GM18511 (cell line): ENCODE measurements at regions not wholly inside any gene's neighbourhood (a gene's known extent, or its start where the extent isn't known, plus 50 kb on each side); places are given as distances from the start of the nearest gene placed in this dataset.
"Not testable (repeated sequence)": the region's sequence is repeated elsewhere in the genome, so short reads cannot be mapped to it uniquely, and the experiment has no call there.

Experiments used
- ATAC-seq: cut with Tn5 transposase; IDR thresholded peaks from one replicate; pipeline ENCODE4 v1.9.1; 2021; ENCODE audit warnings: mild to moderate bottlenecking, moderate library complexity; ENCODE audit not compliant: unreplicated experiment

DNA sequence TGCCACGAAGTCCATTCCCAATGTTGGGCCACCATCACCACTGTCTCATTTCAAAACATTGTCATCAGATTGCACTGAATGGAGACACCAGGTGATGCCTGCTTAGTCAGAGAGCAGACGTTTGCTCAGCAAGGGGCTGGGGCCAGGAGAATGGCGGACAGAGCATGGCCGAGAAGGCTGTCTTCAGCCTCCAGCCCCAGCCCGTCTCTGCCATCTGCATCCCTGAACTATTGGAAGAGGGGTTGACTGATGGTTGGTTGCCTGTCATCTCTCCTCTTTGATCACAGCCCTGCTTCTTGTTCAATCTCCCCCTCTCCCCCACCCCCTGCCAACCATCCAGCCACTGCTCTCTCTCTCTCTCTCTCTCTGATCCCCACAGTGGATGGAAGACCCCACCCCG lies 140.9 kb downstream of the SHOX start:
- ATAC-seq = no peak

DNA sequence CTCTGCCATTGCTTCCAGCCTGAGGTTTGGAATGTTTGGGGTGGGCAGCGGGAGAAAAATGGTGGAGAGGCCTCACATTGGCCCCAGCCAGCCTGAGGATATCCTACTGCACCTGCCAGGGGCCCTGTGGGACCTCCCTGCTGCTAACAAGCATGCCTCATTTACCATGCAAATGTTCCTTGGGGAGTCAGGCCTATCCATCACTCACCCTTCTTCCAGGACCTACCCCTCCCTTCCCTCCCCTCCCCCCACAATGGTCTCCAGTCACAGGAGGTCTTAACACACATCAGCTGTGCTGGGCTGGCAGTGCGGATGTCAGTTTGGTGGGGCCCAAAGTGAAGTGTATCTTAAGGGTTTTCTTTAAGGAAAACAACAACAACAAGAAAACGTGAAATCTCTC lies 139.2 kb downstream of the SHOX start:
- no peak for ATAC-seq

- ATAC-seq = no peak
These were observed 138.0 kb downstream of the SHOX start for GRCh38 chrX:768596-768995.

GRCh38 chrX:758917-759316 lies 128.3 kb downstream of the SHOX start:
- no peak for ATAC-seq

- ATAC-seq = no peak
These were observed 120.2 kb downstream of the SHOX start for GRCh38 chrX:750812-751211.

GRCh38 chrX:750263-750662 lies 119.7 kb downstream of the SHOX start:
- ATAC-seq = no peak

DNA sequence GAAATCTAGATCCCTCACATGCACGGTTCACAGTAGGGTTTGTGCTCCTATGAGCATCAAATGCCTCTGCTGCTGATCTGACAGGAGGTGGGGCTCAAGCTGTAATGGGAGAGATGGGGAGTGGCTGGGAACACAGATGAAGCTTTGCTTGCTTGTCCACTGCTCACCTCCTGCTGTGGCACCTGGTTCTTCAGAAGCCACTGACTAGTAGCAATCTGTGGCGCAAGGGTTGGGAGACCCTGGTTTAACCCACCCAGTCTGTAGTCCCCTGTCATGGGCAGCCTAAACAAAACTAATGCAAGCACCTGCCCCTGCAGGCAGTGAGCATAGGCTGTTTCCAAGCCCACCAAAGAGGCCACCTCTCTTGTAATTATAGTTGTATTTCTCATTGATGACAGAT lies 116.6 kb downstream of the SHOX start:
- ATAC-seq = no peak

- ATAC-seq = no peak
These were observed 109.0 kb downstream of the SHOX start for GRCh38 chrX:739611-740010.

- ATAC-seq = not testable (repeated sequence)
These were observed 106.4 kb downstream of the SHOX start for GRCh38 chrX:737021-737420.

DNA sequence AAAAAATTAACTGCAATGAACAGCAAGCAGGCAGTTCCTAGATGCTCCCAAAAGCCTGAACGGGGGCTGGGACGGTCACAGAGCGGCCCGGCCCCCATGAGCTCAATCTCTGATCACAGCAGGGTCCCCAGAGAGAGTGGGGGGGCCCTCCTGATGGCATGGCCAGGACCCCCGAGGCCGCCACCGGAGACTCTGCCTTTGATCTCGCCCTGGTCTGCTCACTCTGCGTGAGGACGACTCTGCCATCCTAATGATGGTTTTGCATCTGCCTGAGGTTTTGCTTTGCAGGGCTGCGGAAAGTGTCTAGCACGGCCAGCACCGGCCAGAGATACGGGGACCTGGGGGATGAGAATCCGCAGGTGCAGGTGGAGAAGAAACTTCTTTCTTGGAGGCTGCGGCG lies 103.8 kb downstream of the SHOX start:
- no peak for ATAC-seq

DNA sequence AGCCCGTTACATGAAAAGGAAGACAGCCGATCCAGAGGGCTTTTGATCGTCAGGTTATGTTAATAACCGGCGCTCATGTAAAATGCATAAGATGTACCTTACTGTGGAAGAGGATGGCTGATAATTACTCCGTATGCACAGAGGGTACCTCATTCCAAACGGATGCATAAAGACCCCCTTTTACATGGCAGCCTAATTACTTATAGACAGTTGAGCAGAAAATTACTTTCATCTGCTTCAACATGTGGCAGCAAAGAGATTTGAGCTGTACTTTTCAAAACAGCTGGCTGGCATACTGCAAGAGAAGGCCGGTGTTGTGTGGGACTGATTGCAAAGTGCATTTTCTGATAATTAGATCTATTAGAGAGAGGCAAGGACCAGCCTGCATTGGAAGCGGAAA lies 103.4 kb downstream of the SHOX start:
- ATAC-seq = no peak

GRCh38 chrX:729583-730409 lies 99.2 kb downstream of the SHOX start:
- ATAC-seq = no peak

DNA sequence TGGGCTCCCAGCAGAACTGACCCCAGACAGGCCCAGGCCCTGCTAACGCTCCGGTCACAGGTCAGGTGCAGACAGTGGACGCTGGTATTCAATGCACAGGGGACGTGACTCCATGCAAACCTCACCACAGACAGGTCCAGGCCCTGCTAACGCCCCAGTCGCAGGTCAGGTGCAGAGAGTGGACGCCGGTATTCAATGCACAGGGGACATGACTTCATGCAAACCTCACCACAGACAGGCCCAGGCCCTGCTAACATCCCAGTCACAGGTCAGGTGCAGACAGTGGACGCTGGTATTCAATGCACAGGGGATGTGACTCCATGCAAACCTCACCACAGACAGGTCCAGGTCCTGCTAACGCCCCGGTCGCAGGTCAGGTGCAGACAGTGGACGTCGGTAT lies 98.5 kb downstream of the SHOX start:
- ATAC-seq = not testable (repeated sequence)

- ATAC-seq = not testable (repeated sequence)
These were observed 98.0 kb downstream of the SHOX start for GRCh38 chrX:728639-729038.

DNA sequence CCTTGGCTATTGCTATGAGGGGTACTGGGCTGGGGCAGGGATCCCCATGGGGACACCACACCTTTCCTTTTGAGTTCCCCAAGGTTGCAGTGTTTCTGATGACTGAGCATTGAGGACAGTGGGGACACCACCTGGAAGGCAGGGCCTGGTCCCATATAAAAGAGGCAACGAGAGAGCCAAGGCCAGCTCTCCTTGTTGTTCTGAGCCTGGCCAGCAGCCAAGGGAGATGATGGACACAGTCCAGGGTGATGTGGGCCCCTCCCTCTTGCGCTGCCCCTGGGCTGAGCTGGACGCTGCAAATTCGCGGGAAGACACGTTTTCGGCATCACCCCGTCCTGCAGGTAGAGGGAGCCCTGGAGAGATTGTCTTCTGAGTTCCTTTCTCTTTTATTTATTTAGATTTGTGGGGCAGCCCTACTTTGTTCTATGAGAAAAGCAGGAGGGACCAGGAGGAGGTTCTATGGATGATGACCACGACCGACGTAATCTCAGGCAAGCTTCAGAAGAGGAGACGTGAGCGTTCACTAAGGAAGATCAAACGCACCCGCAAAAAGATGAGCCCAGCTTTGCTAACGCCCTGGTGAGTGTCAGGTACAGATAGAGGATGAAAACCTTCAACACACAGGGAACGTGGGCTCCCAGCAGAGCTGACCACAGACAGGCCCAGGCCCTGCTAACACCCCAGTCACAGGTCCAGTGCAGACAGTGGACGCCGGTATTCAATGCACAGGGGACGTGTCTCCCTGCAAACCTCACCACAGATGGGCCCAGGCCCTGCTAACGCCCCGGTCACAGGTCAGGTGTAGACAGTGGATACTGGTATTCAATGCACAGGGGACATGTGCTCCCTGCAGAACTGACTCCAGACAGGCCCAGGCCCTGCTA lies 97.4 kb downstream of the SHOX start:
- no peak for ATAC-seq

GRCh38 chrX:725971-726370 lies 95.4 kb downstream of the SHOX start:
- no peak for ATAC-seq

DNA sequence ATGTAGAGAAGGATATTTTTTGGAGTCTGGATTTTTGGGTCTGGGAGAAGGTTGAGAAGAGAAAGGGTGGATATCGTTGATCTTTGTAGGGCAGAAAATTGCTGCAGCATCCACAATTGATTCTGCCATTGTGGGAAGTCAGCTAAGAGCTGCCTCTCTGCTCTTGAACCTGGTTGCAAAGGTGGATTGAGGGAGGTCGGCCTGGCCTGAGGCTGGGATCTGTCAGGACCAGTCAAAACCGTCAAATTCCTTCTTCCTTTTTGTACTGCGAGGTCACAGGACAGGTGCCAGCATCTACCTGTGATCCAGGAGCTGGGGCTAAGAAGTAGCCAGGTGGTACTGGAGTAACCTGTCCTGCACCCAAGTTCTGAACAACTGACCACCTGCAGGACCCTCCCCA lies 93.7 kb downstream of the SHOX start:
- no peak for ATAC-seq

GRCh38 chrX:723781-724180 lies 93.2 kb downstream of the SHOX start:
- ATAC-seq = no peak

- ATAC-seq = no peak
These were observed 90.8 kb downstream of the SHOX start for GRCh38 chrX:721354-721753.

GRCh38 chrX:720825-721224 lies 90.2 kb downstream of the SHOX start:
- no peak for ATAC-seq

GRCh38 chrX:720250-720649 lies 89.7 kb downstream of the SHOX start:
- ATAC-seq = no peak

DNA sequence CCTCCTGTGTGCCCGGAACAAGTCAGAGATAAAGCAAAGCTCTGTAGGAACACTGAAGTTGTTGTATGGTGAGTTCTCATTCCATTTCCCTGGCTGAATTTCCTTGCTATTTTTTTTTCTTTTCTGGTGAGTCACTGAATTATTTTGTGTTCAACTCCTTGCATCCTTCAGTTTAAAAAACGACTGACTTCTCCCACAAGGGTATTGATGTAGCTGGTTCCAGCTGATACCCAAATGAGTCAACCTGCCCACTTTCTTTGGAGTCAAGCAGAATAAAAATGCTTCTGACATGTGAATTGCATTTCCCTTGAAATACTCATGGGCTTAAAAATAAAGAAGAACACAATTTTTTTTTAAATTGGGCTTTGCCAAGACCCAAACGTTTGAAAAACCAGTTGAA lies 85.5 kb downstream of the SHOX start:
- no peak for ATAC-seq
